H1 (cell line): ENCODE measurements at regions not wholly inside any gene's neighbourhood (a gene's known extent, or its start where the extent isn't known, plus 50 kb on each side); places are given as distances from the start of the nearest gene placed in this dataset.

Experiments used
- CTCF ChIA-PET: fragments of 300-600 bp; sonication (Branson Sonifier 250); formaldehyde crosslinking; loops from one replicate; lab custom pipeline; 2021; ENCODE audit not compliant: partially characterized antibody; lab: Charles Lee
- POLR2A ChIA-PET: fragments of 300-600 bp; sonication (Branson Sonifier 250); formaldehyde crosslinking; loops from one replicate; lab custom pipeline; 2021; ENCODE audit warnings: inconsistent platforms; ENCODE audit not compliant: partially characterized antibody; lab: Charles Lee
- DNase-seq, 2 experiments: peaks; one replicate each; pipeline versions ENCODE4 v3.0.0 to v3.0.0-alpha.2; 2010 to 2022; ENCODE audit warnings: low spot score in 2 of 2, low read depth in 1 of 2, mixed read lengths in 1 of 2
- FAIRE-seq: peaks from 2 replicates; lab custom pipeline; 2011; peaks lifted over from hg19 to GRCh38; lab: Jason Lieb, UNC
- H2AFZ ChIP-seq: 2 replicates; pipeline ENCODE4 v1.8.1; 2012; ENCODE audit warnings: low read length, inconsistent platforms
- H2AK5ac ChIP-seq: 2 replicates; pipeline ENCODE4 v1.6.1; 2013; ENCODE audit warnings: low read depth, low read length
- H2BK120ac ChIP-seq: replicated peaks from 2 replicates; pipeline ENCODE3; 2013; ENCODE audit warnings: low read depth, low read length, inconsistent platforms
- H2BK12ac ChIP-seq: 2 replicates; pipeline ENCODE4 v1.6.1; 2013; ENCODE audit warnings: low read depth, low read length
- H2BK15ac ChIP-seq: 2 replicates; pipeline ENCODE4 v1.6.1; 2013; ENCODE audit warnings: low read length
- H2BK20ac ChIP-seq: 2 replicates; pipeline ENCODE4 v1.6.1; 2013; ENCODE audit warnings: low read length
- H2BK5ac ChIP-seq: 2 replicates; pipeline ENCODE4 v1.6.1; 2013; ENCODE audit warnings: low read depth, low read length
- H3K14ac ChIP-seq: 2 replicates; pipeline ENCODE4 v1.6.1; 2013; ENCODE audit warnings: inconsistent platforms; ENCODE audit not compliant: insufficient read length
- H3K18ac ChIP-seq: 2 replicates; pipeline ENCODE4 v1.6.1; 2013; ENCODE audit warnings: low read length; ENCODE audit errors: extremely low read depth
- H3K23ac ChIP-seq: 2 replicates; pipeline ENCODE4 v1.6.1; 2013; ENCODE audit warnings: inconsistent platforms; ENCODE audit not compliant: insufficient read length
- H3K23me2 ChIP-seq: 2 replicates; pipeline ENCODE4 v1.6.1; 2013; ENCODE audit warnings: low read depth, low read length
- H3K27ac ChIP-seq: 2 replicates; pipeline ENCODE4 v1.6.1; 2011; ENCODE audit warnings: low read depth, low read length, inconsistent platforms
- H3K27me3 ChIP-seq, 4 experiments: replicated peaks in 1 of 4; 1 replicate in 1 of 4; 2 replicates in 3 of 4; pipeline versions ENCODE4 v1.6.1 to v1.8.1; 2011 to 2013; ENCODE audit warnings: low read length in 3 of 4, mild to moderate bottlenecking in 3 of 4, inconsistent platforms in 2 of 4, mixed read lengths in 2 of 4, moderate library complexity in 1 of 4; ENCODE audit not compliant: control insufficient read depth in 3 of 4, insufficient read depth in 3 of 4; ENCODE audit errors: extremely low read depth in 1 of 4
- H3K36me3 ChIP-seq, 4 experiments: 2 replicates each; pipeline versions ENCODE4 v1.6.1 to v1.8.1; 2011 to 2013; ENCODE audit warnings: mild to moderate bottlenecking in 4 of 4, low read length in 3 of 4, moderate library complexity in 2 of 4, control low read depth in 1 of 4, inconsistent platforms in 1 of 4; ENCODE audit not compliant: insufficient read depth in 4 of 4, control insufficient read depth in 2 of 4
- H3K4ac ChIP-seq: replicated peaks from 2 replicates; pipeline ENCODE3; 2013; ENCODE audit warnings: low read length, low read depth, mixed read lengths, inconsistent platforms; ENCODE audit not compliant: insufficient read length
- H3K4me1 ChIP-seq, 4 experiments: replicated peaks in 1 of 4; 1 replicate in 1 of 4; 2 replicates in 3 of 4; pipeline versions ENCODE4 v1.6.1 to v1.8.1; 2011 to 2013; ENCODE audit warnings: low read length in 3 of 4, inconsistent platforms in 2 of 4, mixed read lengths in 1 of 4; ENCODE audit not compliant: insufficient read depth in 4 of 4, control insufficient read depth in 3 of 4
- H3K4me2 ChIP-seq, 2 experiments: 2 replicates each; pipeline versions ENCODE4 v1.6.1 to v1.8.1; 2011 to 2013; ENCODE audit warnings: low read depth in 2 of 2, low read length in 2 of 2, control low read depth in 1 of 2, inconsistent platforms in 1 of 2, mild to moderate bottlenecking in 1 of 2; ENCODE audit not compliant: insufficient read depth in 1 of 2
- H3K4me3 ChIP-seq, 4 experiments: fragments of 200-600, 300-600 bp in 1 of 4; sonication (generic), shearing (Covaris generic), sonication (Bioruptor Twin) in 1 of 4; 2 replicates each; pipeline versions ENCODE4 v1.5.1 to v1.8.1; 2011 to 2016; ENCODE audit warnings: low read length in 4 of 4, low read depth in 3 of 4, control low read depth in 2 of 4, inconsistent platforms in 2 of 4, mild to moderate bottlenecking in 2 of 4, mixed read lengths in 1 of 4, moderate library complexity in 1 of 4; ENCODE audit not compliant: insufficient read depth in 2 of 4; ENCODE audit errors: extremely low read depth in 1 of 4
- H3K56ac ChIP-seq: replicated peaks from 2 replicates; pipeline ENCODE3; 2013; ENCODE audit warnings: low read depth, mild to moderate bottlenecking, mixed read lengths, low read length, inconsistent platforms; ENCODE audit not compliant: insufficient read length
- H3K79me1 ChIP-seq: 2 replicates; pipeline ENCODE4 v1.6.1; 2013; ENCODE audit warnings: low read depth, low read length, control low read depth
- H3K79me2 ChIP-seq, 2 experiments: 2 replicates each; pipeline versions ENCODE4 v1.6.1 to v1.8.1; 2012 to 2013; ENCODE audit warnings: low read length in 2 of 2, mild to moderate bottlenecking in 2 of 2, inconsistent platforms in 1 of 2; ENCODE audit not compliant: insufficient read depth in 2 of 2, control insufficient read depth in 1 of 2
- H3K9ac ChIP-seq, 4 experiments: replicated peaks in 1 of 4; 1 replicate in 1 of 4; 2 replicates in 3 of 4; pipeline versions ENCODE4 v1.6.1 to v1.8.1; 2011 to 2013; ENCODE audit warnings: low read depth in 3 of 4, low read length in 3 of 4, control low read depth in 2 of 4, mild to moderate bottlenecking in 2 of 4, moderate library complexity in 2 of 4, inconsistent platforms in 1 of 4; ENCODE audit errors: extremely low read depth in 1 of 4
- H3K9me3 ChIP-seq, 2 experiments: 2 replicates each; pipeline versions ENCODE4 v1.6.1 to v1.8.1; 2012 to 2013; ENCODE audit warnings: mild to moderate bottlenecking in 2 of 2, moderate library complexity in 2 of 2, control low read depth in 1 of 2, inconsistent platforms in 1 of 2, low read depth in 1 of 2, low read length in 1 of 2, mixed read lengths in 1 of 2; ENCODE audit not compliant: insufficient read depth in 2 of 2
- H4K20me1 ChIP-seq, 2 experiments: replicated peaks in 1 of 2; 2 replicates each; pipeline versions ENCODE3 to v1.8.1; 2011 to 2013; ENCODE audit warnings: inconsistent platforms in 2 of 2, low read length in 2 of 2, mild to moderate bottlenecking in 1 of 2; ENCODE audit not compliant: insufficient read depth in 2 of 2, control insufficient read depth in 1 of 2
- H4K5ac ChIP-seq: 2 replicates; pipeline ENCODE4 v1.6.1; 2013; ENCODE audit warnings: low read length, low read depth, mixed read lengths, inconsistent platforms; ENCODE audit not compliant: insufficient read length
- H4K8ac ChIP-seq: 2 replicates; pipeline ENCODE4 v1.8.0; 2013; ENCODE audit warnings: mild to moderate bottlenecking, moderate library complexity, low read length, inconsistent platforms; ENCODE audit not compliant: insufficient read depth; ENCODE audit errors: extremely low read depth
- H4K91ac ChIP-seq: replicated peaks from 2 replicates; pipeline ENCODE3; 2013; ENCODE audit warnings: low read length, mixed read lengths, inconsistent platforms; ENCODE audit not compliant: insufficient read length
- CEBPB ChIP-seq: IDR thresholded peaks from 2 replicates; pipeline ENCODE4 v1.6.1; 2012; ENCODE audit warnings: low read depth, low read length
- CHD1 ChIP-seq: IDR thresholded peaks from 2 replicates; pipeline ENCODE4 v1.6.1; 2012; ENCODE audit warnings: low read depth, low read length, improper control_type of control experiment
- SAP30 ChIP-seq: fragments of 300-600 bp; sonication (generic); IDR thresholded peaks from 2 replicates; pipeline ENCODE4 v1.7.1; 2012; ENCODE audit warnings: low read length, moderate library complexity, mild to moderate bottlenecking, inconsistent platforms; ENCODE audit not compliant: insufficient read depth, insufficient replicate concordance
- SP1 ChIP-seq: IDR thresholded peaks from 2 replicates; pipeline ENCODE4 v1.6.1; 2011; ENCODE audit warnings: low read depth, low read length
- WGBS, 2 experiments: shearing (Covaris generic) in 1 of 2; methylation state at CpG; one replicate each; pipeline versions ENCODE4 v1.1.6 to v1.1.7; 2013 to 2015; ENCODE audit warnings: low lambda C conversion rate in 2 of 2, mixed read lengths in 2 of 2, inconsistent platforms in 1 of 2, low coverage in 1 of 2, missing lambda C conversion rate in 1 of 2; ENCODE audit not compliant: insufficient replicate concordance in 2 of 2, insufficient coverage in 1 of 2, insufficient read length in 1 of 2; ENCODE audit errors: extremely low coverage in 1 of 2, missing lambda C conversion rate in 1 of 2; 5-methylcytosine and 5-hydroxymethylcytosine counted together

DNA sequence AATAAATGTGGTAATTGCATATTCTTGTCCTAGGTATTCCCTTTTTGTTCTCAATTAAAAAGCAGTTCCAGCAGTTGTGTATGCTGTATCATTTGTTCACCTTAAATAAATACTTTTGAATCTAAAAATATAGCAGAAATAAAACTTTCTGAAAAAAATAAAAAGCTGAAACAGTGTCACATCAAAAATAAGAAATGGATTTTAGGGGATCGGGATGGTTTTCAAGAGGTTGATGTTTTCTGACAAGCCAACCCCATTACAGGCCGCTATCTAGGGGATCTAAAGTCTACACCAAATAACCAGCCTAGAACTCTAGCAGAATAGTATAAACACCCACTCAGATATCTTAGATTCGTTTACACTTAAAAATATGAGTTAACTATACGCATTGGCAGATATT lies 95.4 kb upstream of the MAML3 start:
- WGBS, 2 experiments, result 88% methylated on average over 4 of the region's 4 CpGs; no CpG with 5 or more reads in 1 of the 2 experiments
- Histone ChIP-seq H3K27me3 (peaks cover 0 to 7% (median 4%) of the 10 kb centered on the region in 4 experiments; a peak in 3 of 7 replicates), H3K27ac (no peak overlapping the region), H3K79me1 (no peaks in the 10 kb centered on the region), H4K5ac (no peak overlapping the region), H3K4me3 (no peak overlapping the region), H2BK15ac (no peak overlapping the region), H4K20me1 (no peaks in the 10 kb centered on the region), H3K56ac (no peak overlapping the region), H4K8ac (no peak overlapping the region), H3K18ac (no peak overlapping the region)
- no peak for DNase-seq
- TF ChIP-seq SP1, result peak; percentile 87
- no peak for TF ChIP-seq CEBPB
- no peak for TF ChIP-seq SAP30
- TF ChIP-seq CHD1, result no peak
- TF ChIP-seq, all 59 proteins: peak for 1
- H3K9me3 ChIP-seq, result no peaks in the 10 kb centered on the region
- no peak overlapping the region for H2AK5ac ChIP-seq
- H2AFZ ChIP-seq, result no peak overlapping the region
- H3K4me2 ChIP-seq, result no peak overlapping the region
- no peak overlapping the region for H2BK5ac ChIP-seq
- H3K23ac ChIP-seq, result no peak overlapping the region
- no peak overlapping the region for H4K91ac ChIP-seq
- peaks cover 0 to 8% (median 5%) of the 10 kb centered on the region in 4 experiments; a peak in 6 of 7 replicates for H3K4me1 ChIP-seq
- ChIA-PET CTCF (interaction anchor here (0.6 to 5.1 kb wide), 8 partner anchors 10 to 236 kb away, joined by 3 to 28 read pairs (median 4); no protein-coding TSS in a partner anchor), POLR2A (interaction anchor here (1.0 to 3.7 kb wide), 4 partner anchors 11 to 200 kb away, joined by 3 to 18 read pairs (median 6); partner anchors contain the start of gene MAML3)
- peaks cover 5% of the 10 kb centered on the region; the same call in 1 of the 2 replicates for H3K23me2 ChIP-seq
- FAIRE-seq, result no peak
- no peak overlapping the region for H2BK12ac ChIP-seq
- H2BK20ac ChIP-seq, result no peak overlapping the region
- H3K36me3 ChIP-seq, result no peaks in the 10 kb centered on the region; a peak in 1 of 8 replicates
- no peak overlapping the region for H3K9ac ChIP-seq
- no peak overlapping the region for H3K14ac ChIP-seq
- no peaks in the 10 kb centered on the region for H3K79me2 ChIP-seq
- no peak overlapping the region for H2BK120ac ChIP-seq
- H3K4ac ChIP-seq, result no peak overlapping the region
